Prostate gland (tissue), 2 donors: ENCODE measurements at regions not wholly inside any gene's neighbourhood (a gene's known extent, or its start where the extent isn't known, plus 50 kb on each side); places are given as distances from the start of the nearest gene placed in this dataset.

Experiments used
- DNase-seq: peaks from one replicate; pipeline ENCODE4 v3.0.0-alpha.2; 2019; ENCODE audit warnings: low spot score
- H3K27ac ChIP-seq, 2 donors: fragments of 200-600 bp; sonication (generic); 2 replicates each; pipeline ENCODE4 v1.5.1; 2017 to 2019
- H3K27me3 ChIP-seq: fragments of 200-600 bp; sonication (generic); replicated peaks from 2 replicates; pipeline ENCODE4 v1.5.1; 2019; ENCODE audit not compliant: insufficient read depth
- H3K36me3 ChIP-seq, 2 donors: fragments of 200-600 bp; sonication (generic); 1 replicate in 1 of 2; 2 replicates in 1 of 2; pipeline versions ENCODE4 v1.5.1 to v1.8.1; 2017 to 2019
- H3K4me1 ChIP-seq: fragments of 200-600 bp; sonication (generic); replicated peaks from 2 replicates; pipeline ENCODE4 v1.5.1; 2019
- H3K4me3 ChIP-seq, 2 donors: fragments of 200-600 bp; sonication (generic); 2 replicates each; pipeline ENCODE4 v1.5.1; 2017 to 2019
- H3K9me3 ChIP-seq: fragments of 200-600 bp; sonication (generic); 2 replicates; pipeline ENCODE4 v1.5.1; 2017
- CTCF ChIP-seq, 4 experiments: fragments of 200-600 bp in 2 of 4; fragments of 450-650 bp in 2 of 4; sonication (generic) in 2 of 4; IDR thresholded peaks; 1 replicate in 3 of 4; 2 replicates in 1 of 4; pipeline ENCODE4 v1.5.1; 2016 to 2019; ENCODE audit warnings: antibody characterized with exemption in 4 of 4, mild to moderate bottlenecking in 2 of 4, moderate library complexity in 2 of 4
- POLR2A ChIP-seq: fragments of 450-650 bp; IDR thresholded peaks from one replicate; pipeline ENCODE4 v1.6.1; 2016; ENCODE audit warnings: antibody characterized with exemption, mild to moderate bottlenecking
- POLR2AphosphoS5 ChIP-seq: sonication (generic); formaldehyde crosslinking; IDR thresholded peaks from one replicate; pipeline ENCODE4 v1.6.1; 2017; ENCODE audit warnings: antibody characterized with exemption
- WGBS: methylation state at CpG from one replicate; pipeline ENCODE4 v1.1.5; 2018; 5-methylcytosine and 5-hydroxymethylcytosine counted together
- intact Hi-C: fragments of 100-400 bp; cut with DNase I; formaldehyde crosslinking; loops from one replicate; pipeline ENCODE4 v1.14.2; 2022

- no peaks in the 10 kb centered on the region for H3K4me1 ChIP-seq
- no peak overlapping the region for H3K27ac ChIP-seq
- TF ChIP-seq CTCF (IDR thresholded peaks at IDR 0.05): no peak
- no peak for TF ChIP-seq POLR2A
- no peak for TF ChIP-seq POLR2AphosphoS5
- no peaks in the 10 kb centered on the region for H3K27me3 ChIP-seq
- intact Hi-C loops: no loop called here
- 79% methylated on average over 4 of the region's 4 CpGs for WGBS
- H3K36me3 ChIP-seq: no peaks in the 10 kb centered on the region
- DNase-seq: no peak
- no peak overlapping the region for H3K4me3 ChIP-seq
- H3K9me3 ChIP-seq: no peaks in the 10 kb centered on the region
Observed at GRCh38 chr11:82085493-82085892, 648.2 kb downstream of the FAM181B start.

- Histone ChIP-seq H3K36me3 (no peaks in the 10 kb centered on the region), H3K9me3 (no peaks in the 10 kb centered on the region), H3K4me1 (no peaks in the 10 kb centered on the region), H3K27ac (no peak overlapping the region), H3K4me3 (no peak overlapping the region), H3K27me3 (no peaks in the 10 kb centered on the region)
- WGBS: 6% methylated on average over 2 of the region's 2 CpGs
- TF ChIP-seq POLR2AphosphoS5: no peak
- TF ChIP-seq POLR2A: no peak
- TF ChIP-seq CTCF (IDR thresholded peaks at IDR 0.05): no peak
- no peak for DNase-seq
- intact Hi-C loops: no loop called here
Observed at GRCh38 chr11:82082976-82083375, 650.7 kb downstream of the FAM181B start.

GRCh38 chr11:82080160-82080559 lies 653.5 kb downstream of the FAM181B start:
- Histone ChIP-seq H3K27me3 (no peaks in the 10 kb centered on the region), H3K4me3 (no peak overlapping the region), H3K9me3 (no peaks in the 10 kb centered on the region), H3K36me3 (no peaks in the 10 kb centered on the region), H3K4me1 (no peaks in the 10 kb centered on the region), H3K27ac (no peak overlapping the region)
- intact Hi-C loops: no loop called here
- 62% methylated on average over 2 of the region's 2 CpGs for WGBS
- TF ChIP-seq POLR2AphosphoS5 (no peak), POLR2A (no peak), CTCF (IDR thresholded peaks at IDR 0.05) (no peak)
- DNase-seq: no peak

GRCh38 chr11:82076126-82076525 lies 657.5 kb downstream of the FAM181B start:
- intact Hi-C loops: no loop called here

More at GRCh38 chr11:82076126-82076525, 657.5 kb downstream of the FAM181B start:
- 82% methylated on average over 3 of the region's 3 CpGs for WGBS
- Histone ChIP-seq H3K27me3 (no peaks in the 10 kb centered on the region), H3K36me3 (no peaks in the 10 kb centered on the region), H3K4me3 (no peak overlapping the region), H3K27ac (no peak overlapping the region), H3K9me3 (no peaks in the 10 kb centered on the region), H3K4me1 (no peaks in the 10 kb centered on the region)
- TF ChIP-seq CTCF (IDR thresholded peaks at IDR 0.05): no peak
- TF ChIP-seq POLR2A: no peak
- no peak for TF ChIP-seq POLR2AphosphoS5
- no peak for DNase-seq
